NOMO-1 (cell line): ENCODE measurements at regions not wholly inside any gene's neighbourhood (a gene's known extent, or its start where the extent isn't known, plus 50 kb on each side); places are given as distances from the start of the nearest gene placed in this dataset.

ENCODE experiments used
- DNase-seq, 2 experiments: peaks; one replicate each; lab custom pipeline; 2025; ENCODE audit not compliant: unreplicated experiment in 2 of 2; lab: John Stamatoyannopoulos, UW

- DNase-seq, result no peak
Observed at GRCh38 chr1:10896673-10897072, 100.2 kb upstream of the CASZ1 start.

- DNase-seq, result no peak
Observed at GRCh38 chr1:10897321-10897980, 101.0 kb upstream of the CASZ1 start.

- no peak for DNase-seq
Observed at GRCh38 chr1:10897981-10898728, 101.7 kb upstream of the CASZ1 start.

- no peak for DNase-seq
Observed at GRCh38 chr1:10898921-10899320, 102.5 kb upstream of the CASZ1 start.

- no peak for DNase-seq
Observed at GRCh38 chr1:10899490-10900250, 103.2 kb upstream of the CASZ1 start.

- DNase-seq, result no peak
Observed at GRCh38 chr1:10900251-10900651, 103.8 kb upstream of the CASZ1 start.

- peak in 1 of 2 experiments; percentile 15 for DNase-seq
Observed at GRCh38 chr1:10900691-10901090, 104.2 kb upstream of the CASZ1 start.

GRCh38 chr1:10901091-10901890 is 104.8 kb upstream of the CASZ1 start:
- DNase-seq, result no peak

- DNase-seq, result no peak
Observed at GRCh38 chr1:10901891-10902805, 105.7 kb upstream of the CASZ1 start.

- no peak for DNase-seq
Observed at GRCh38 chr1:10903421-10903820, 107.0 kb upstream of the CASZ1 start.

- no peak for DNase-seq
Observed at GRCh38 chr1:10903821-10904220, 107.4 kb upstream of the CASZ1 start.

- peak; percentile 52 to 65 for DNase-seq
Observed at GRCh38 chr1:10904396-10905358, 107.8 kb upstream of the TARDBP start.

GRCh38 chr1:10905841-10906655 is 106.4 kb upstream of the TARDBP start:
- no peak for DNase-seq

- DNase-seq, result no peak
Observed at GRCh38 chr1:10906866-10907519, 105.5 kb upstream of the TARDBP start.

- DNase-seq, result no peak
Observed at GRCh38 chr1:10908266-10908665, 104.2 kb upstream of the TARDBP start.

GRCh38 chr1:10909697-10910680 is 102.5 kb upstream of the TARDBP start:
- DNase-seq, result peak; percentile 8 to 31
